Colonic mucosa (tissue), 4 donors: ENCODE measurements at regions not wholly inside any gene's neighbourhood (a gene's known extent, or its start where the extent isn't known, plus 50 kb on each side); places are given as distances from the start of the nearest gene placed in this dataset.
"Not testable (repeated sequence)": the region's sequence is repeated elsewhere in the genome, so short reads cannot be mapped to it uniquely, and the experiment has no call there.

Experiments used
- DNase-seq: peaks from one replicate; pipeline ENCODE4 v3.0.0-alpha.2; 2020
- H3K27ac ChIP-seq: fragments of 200-600 bp; one replicate; pipeline ENCODE4 v1.8.0; 2021
- H3K27me3 ChIP-seq: fragments of 200-600 bp; one replicate; pipeline ENCODE4 v1.8.0; 2021
- H3K36me3 ChIP-seq: fragments of 200-600 bp; one replicate; pipeline ENCODE4 v1.8.0; 2021
- H3K4me1 ChIP-seq: fragments of 200-600 bp; one replicate; pipeline ENCODE4 v1.8.0; 2021; ENCODE audit warnings: mild to moderate bottlenecking
- H3K4me3 ChIP-seq: fragments of 200-600 bp; one replicate; pipeline ENCODE4 v1.8.0; 2021
- H3K9ac ChIP-seq, 2 donors: one replicate each; pipeline ENCODE4 v1.7.0; 2013; ENCODE audit warnings: control low read depth in 2 of 2, low read depth in 2 of 2, low read length in 2 of 2
- H3K9me3 ChIP-seq: fragments of 200-600 bp; one replicate; pipeline ENCODE4 v1.8.0; 2021
- CTCF ChIP-seq: fragments of 200-600 bp; IDR thresholded peaks from one replicate; pipeline ENCODE4 v1.8.0; 2022; ENCODE audit warnings: antibody characterized with exemption, mild to moderate bottlenecking
- intact Hi-C: fragments of 100-400 bp; cut with DNase I; formaldehyde crosslinking; loops from one replicate; pipeline ENCODE4 v1.14.1; 2022
- donor health status: healthy.
- donor health status: DM: no; HTN: no; CAD: no.
- donor health status: DM: no; HTN: no; CAD: no.

- H3K9ac ChIP-seq = no peak overlapping the region
- no peak overlapping the region for H3K27ac ChIP-seq
- no peak for TF ChIP-seq CTCF
- no peaks in the 10 kb centered on the region for H3K9me3 ChIP-seq
- DNase-seq = no peak
- no peaks in the 10 kb centered on the region for H3K4me1 ChIP-seq
- H3K36me3 ChIP-seq = no peaks in the 10 kb centered on the region
- H3K4me3 ChIP-seq = no peak overlapping the region
- no peaks in the 10 kb centered on the region for H3K27me3 ChIP-seq
- intact Hi-C loops = no loop called here
These were observed 256.2 kb upstream of the KYNU start for GRCh38 chr2:142621287-142621686.

GRCh38 chr2:142617461-142617860 is 260.0 kb upstream of the KYNU start:
- Histone ChIP-seq H3K27ac (no peak overlapping the region), H3K9ac (no peak overlapping the region), H3K4me1 (no peaks in the 10 kb centered on the region), H3K36me3 (no peaks in the 10 kb centered on the region), H3K9me3 (no peaks in the 10 kb centered on the region), H3K27me3 (no peaks in the 10 kb centered on the region), H3K4me3 (no peak overlapping the region)
- DNase-seq = no peak
- TF ChIP-seq CTCF = no peak
- intact Hi-C loops = no loop called here

GRCh38 chr2:142615876-142616275 is 261.6 kb upstream of the KYNU start:
- no peaks in the 10 kb centered on the region for H3K4me1 ChIP-seq
- H3K36me3 ChIP-seq = no peaks in the 10 kb centered on the region
- no peak overlapping the region for H3K9ac ChIP-seq
- intact Hi-C loops = no loop called here
- TF ChIP-seq CTCF = no peak
- H3K27me3 ChIP-seq = no peaks in the 10 kb centered on the region
- no peak overlapping the region for H3K4me3 ChIP-seq
- H3K9me3 ChIP-seq = no peaks in the 10 kb centered on the region
- no peak for DNase-seq
- no peak overlapping the region for H3K27ac ChIP-seq

- H3K9ac ChIP-seq, DNase-seq, H3K27me3 ChIP-seq, H3K27ac ChIP-seq, H3K36me3 ChIP-seq, H3K4me1 ChIP-seq, intact Hi-C loops, H3K4me3 ChIP-seq, H3K9me3 ChIP-seq: not testable (repeated sequence)
These were observed 264.3 kb upstream of the KYNU start for GRCh38 chr2:142613193-142613592.

- no peak for TF ChIP-seq CTCF
- intact Hi-C loops = no loop called here
These were observed 272.0 kb upstream of the KYNU start for GRCh38 chr2:142605421-142605820.

GRCh38 chr2:142603759-142604158 is 273.7 kb upstream of the KYNU start:
- Histone ChIP-seq H3K4me3 (no peak overlapping the region), H3K4me1 (no peaks in the 10 kb centered on the region), H3K27ac (no peak overlapping the region), H3K36me3 (no peaks in the 10 kb centered on the region), H3K27me3 (no peaks in the 10 kb centered on the region), H3K9me3 (no peaks in the 10 kb centered on the region), H3K9ac (no peak overlapping the region)
- no peak for DNase-seq
- intact Hi-C loops = no loop called here
- no peak for TF ChIP-seq CTCF

More at GRCh38 chr2:142605421-142605820, 272.0 kb upstream of the KYNU start:
- no peaks in the 10 kb centered on the region for H3K27me3 ChIP-seq
- no peaks in the 10 kb centered on the region for H3K9me3 ChIP-seq
- H3K27ac ChIP-seq = no peak overlapping the region
- H3K4me3 ChIP-seq = no peak overlapping the region
- H3K36me3 ChIP-seq = no peaks in the 10 kb centered on the region
- DNase-seq = no peak
- no peak overlapping the region for H3K9ac ChIP-seq
- no peaks in the 10 kb centered on the region for H3K4me1 ChIP-seq
